ENCODE measurements at regions not wholly inside any gene's neighbourhood (a gene's known extent, or its start where the extent isn't known, plus 50 kb on each side); places are given as distances from the start of the nearest gene placed in this dataset.

GRCh38 chr10:83945982-83946718, 193.2 kb upstream of the GHITM start:
- no peak for DNase-seq

- no peak for DNase-seq
Observed at GRCh38 chr10:83952314-83952713, 187.0 kb upstream of the GHITM start.

- DNase-seq = no peak
Observed at GRCh38 chr10:83953589-83953988, 185.7 kb upstream of the GHITM start.

- no peak for DNase-seq
Observed at GRCh38 chr10:83954193-83954799, 185.0 kb upstream of the GHITM start.

GRCh38 chr10:83955406-83955805, 183.9 kb upstream of the GHITM start:
- DNase-seq = no peak

- DNase-seq = no peak
Observed at GRCh38 chr10:83957168-83957947, 182.0 kb upstream of the GHITM start.

- no peak for DNase-seq
Observed at GRCh38 chr10:83959328-83959727, 180.0 kb upstream of the GHITM start.

GRCh38 chr10:83960125-83960524, 179.2 kb upstream of the GHITM start:
- DNase-seq = no peak

- DNase-seq = no peak
Observed at GRCh38 chr10:83961620-83962019, 177.7 kb upstream of the GHITM start.

- no peak for DNase-seq
Observed at GRCh38 chr10:83963446-83963845, 175.9 kb upstream of the GHITM start.

GRCh38 chr10:83965473-83965872, 173.8 kb upstream of the GHITM start:
- no peak for DNase-seq

GRCh38 chr10:83968052-83968451, 171.3 kb upstream of the GHITM start:
- DNase-seq = no peak

GRCh38 chr10:83978681-83979383, 160.5 kb upstream of the GHITM start:
- no peak for DNase-seq

- no peak for DNase-seq
Observed at GRCh38 chr10:83982812-83983211, 156.5 kb upstream of the GHITM start.

- DNase-seq = no peak
Observed at GRCh38 chr10:83983578-83984255, 155.6 kb upstream of the GHITM start.

GRCh38 chr10:83984256-83984640, 155.1 kb upstream of the GHITM start:
- no peak for DNase-seq

- no peak for DNase-seq
Observed at GRCh38 chr10:83986800-83987199, 152.5 kb upstream of the GHITM start.

- no peak for DNase-seq
Observed at GRCh38 chr10:83987216-83987615, 152.1 kb upstream of the GHITM start.

GRCh38 chr10:83988435-83988834, 150.9 kb upstream of the GHITM start:
- DNase-seq = no peak

- DNase-seq = no peak
Observed at GRCh38 chr10:83990126-83990525, 149.2 kb upstream of the GHITM start.

GRCh38 chr10:83991986-83992753, 147.1 kb upstream of the GHITM start:
- DNase-seq = peak in 1 of 2 experiments; percentile 1

- no peak for DNase-seq
Observed at GRCh38 chr10:83994325-83994724, 145.0 kb upstream of the GHITM start.
